Activated naive CD4-positive, alpha-beta T cell treated with anti-CD3 and anti-CD28 coated beads, Interleukin-2, amount 10 ng/mL, durations not matched to agents 7 days and 5 days (primary cell): ENCODE measurements at regions not wholly inside any gene's neighbourhood (a gene's known extent, or its start where the extent isn't known, plus 50 kb on each side); places are given as distances from the start of the nearest gene placed in this dataset.

Experiments
- CTCF ChIA-PET: fragments of 350-600 bp; sonication (Branson Sonifier 250); formaldehyde crosslinking; loops from one replicate; lab custom pipeline; 2021; ENCODE audit warnings: antibody characterized with exemption; lab: Charles Lee
- DNase-seq: peaks from one replicate; pipeline ENCODE4 v3.0.0-alpha.2; 2020
- H3K27ac Mint-ChIP-seq: one replicate; pipeline ENCODE4 v1.8.0; 2021; ENCODE audit warnings: mild to moderate bottlenecking, moderate library complexity, mixed read lengths
- H3K27me3 Mint-ChIP-seq: one replicate; pipeline ENCODE4 v1.8.0; 2021; ENCODE audit warnings: mild to moderate bottlenecking, mixed read lengths
- H3K36me3 Mint-ChIP-seq: one replicate; pipeline ENCODE4 v1.8.0; 2021; ENCODE audit warnings: mixed read lengths
- H3K4me1 Mint-ChIP-seq: one replicate; pipeline ENCODE4 v1.8.0; 2021; ENCODE audit warnings: mixed read lengths
- H3K4me3 Mint-ChIP-seq: one replicate; pipeline ENCODE4 v1.8.0; 2021; ENCODE audit warnings: mild to moderate bottlenecking, moderate library complexity, mixed read lengths
- H3K9me3 Mint-ChIP-seq: one replicate; pipeline ENCODE4 v1.8.0; 2021; ENCODE audit warnings: mixed read lengths

DNA sequence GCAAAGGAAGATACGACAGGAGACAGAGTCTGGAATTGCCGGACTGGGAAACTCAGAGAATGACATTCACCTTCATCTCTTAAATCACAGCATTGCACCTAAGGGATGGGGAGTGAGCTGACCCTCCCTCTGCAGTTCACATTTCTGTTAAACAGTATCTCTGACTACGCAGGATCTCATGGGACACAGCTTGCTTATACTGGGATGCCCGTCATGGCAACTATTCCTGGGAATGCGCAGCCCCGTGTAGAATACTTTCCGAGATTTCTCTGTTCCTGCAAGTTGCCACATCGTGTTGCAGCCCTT, 232.5 kb upstream of the HES1 start:
- DNase-seq: no peak
- Mint-ChIP-seq H3K36me3 (no peaks in the 10 kb centered on the region), H3K4me3 (no peak overlapping the region), H3K27ac (no peak overlapping the region), H3K4me1 (no peaks in the 10 kb centered on the region), H3K9me3 (peaks cover 4% of the 10 kb centered on the region), H3K27me3 (peaks cover 21% of the 10 kb centered on the region)
- CTCF ChIA-PET: no interaction called here

DNA sequence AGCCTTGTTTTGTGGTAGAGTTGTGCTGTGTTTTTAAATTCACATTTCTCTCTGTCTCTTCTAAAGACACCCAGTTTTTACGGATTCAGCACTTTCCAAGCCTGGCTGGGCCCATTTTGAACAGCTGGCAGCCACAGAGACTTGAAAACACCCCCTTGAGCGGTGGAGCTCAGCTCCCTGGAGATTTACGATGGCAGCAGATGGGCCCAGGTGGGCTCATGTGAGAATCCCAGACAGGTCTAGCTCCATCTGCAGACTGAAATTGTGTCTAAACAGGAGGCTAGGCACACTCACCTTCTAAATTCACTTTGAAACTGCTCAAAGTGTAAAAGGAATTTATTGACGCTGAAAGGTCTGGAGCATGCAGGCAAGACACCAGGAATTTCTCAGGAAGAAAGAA, 232.0 kb upstream of the HES1 start:
- Mint-ChIP-seq H3K27ac (no peak overlapping the region), H3K27me3 (peaks cover 21% of the 10 kb centered on the region), H3K9me3 (peaks cover 4% of the 10 kb centered on the region), H3K4me3 (no peak overlapping the region), H3K36me3 (no peaks in the 10 kb centered on the region), H3K4me1 (no peaks in the 10 kb centered on the region)
- no peak for DNase-seq
- CTCF ChIA-PET: no interaction called here

DNA sequence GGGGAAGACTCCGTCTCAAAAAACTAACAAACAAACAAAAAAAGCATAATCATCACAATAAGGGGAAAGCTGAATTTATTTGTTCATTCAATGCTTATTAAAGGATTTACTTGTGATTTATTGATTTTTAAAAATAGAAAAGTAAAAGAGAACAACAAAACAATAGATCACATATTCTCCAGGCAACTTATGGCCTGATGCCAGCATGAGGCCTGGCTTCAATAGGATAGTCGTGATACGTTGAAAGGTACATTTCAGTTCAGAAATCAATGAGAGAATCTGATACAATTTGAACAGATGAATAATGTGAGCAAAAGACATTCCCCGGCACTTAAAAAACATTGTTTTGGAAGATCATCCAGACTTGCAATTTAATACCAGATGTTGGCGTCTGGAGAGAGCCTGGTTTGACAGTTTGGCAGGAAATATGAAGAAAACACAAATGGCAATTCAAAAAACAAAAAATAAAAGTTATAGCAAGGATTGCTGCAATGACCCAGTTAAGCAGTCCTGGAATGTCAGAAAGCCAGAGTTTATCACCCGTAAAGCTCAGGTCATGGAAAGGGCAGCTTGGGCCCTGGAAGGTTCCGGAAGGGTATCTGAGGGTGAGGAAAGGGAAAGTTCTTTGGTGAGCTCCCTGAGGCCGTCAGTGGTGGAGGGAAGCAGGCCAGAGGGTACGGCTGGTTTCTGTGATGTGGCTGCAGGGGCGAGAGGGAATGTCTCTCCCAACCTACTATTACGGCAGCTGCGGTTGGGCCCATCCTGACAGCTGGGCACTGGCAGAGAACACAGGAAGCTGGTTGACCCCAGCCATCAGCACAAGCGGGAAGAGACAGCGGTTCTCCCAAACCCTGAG, 230.2 kb upstream of the HES1 start:
- H3K4me1 Mint-ChIP-seq: peaks cover 6% of the 10 kb centered on the region
- peaks cover 18% of the 10 kb centered on the region for H3K27me3 Mint-ChIP-seq
- H3K27ac Mint-ChIP-seq: no peak overlapping the region
- no peaks in the 10 kb centered on the region for H3K36me3 Mint-ChIP-seq
- peaks cover 4% of the 10 kb centered on the region for H3K9me3 Mint-ChIP-seq
- no peak overlapping the region for H3K4me3 Mint-ChIP-seq
- DNase-seq: no peak
- CTCF ChIA-PET: no interaction called here

DNA sequence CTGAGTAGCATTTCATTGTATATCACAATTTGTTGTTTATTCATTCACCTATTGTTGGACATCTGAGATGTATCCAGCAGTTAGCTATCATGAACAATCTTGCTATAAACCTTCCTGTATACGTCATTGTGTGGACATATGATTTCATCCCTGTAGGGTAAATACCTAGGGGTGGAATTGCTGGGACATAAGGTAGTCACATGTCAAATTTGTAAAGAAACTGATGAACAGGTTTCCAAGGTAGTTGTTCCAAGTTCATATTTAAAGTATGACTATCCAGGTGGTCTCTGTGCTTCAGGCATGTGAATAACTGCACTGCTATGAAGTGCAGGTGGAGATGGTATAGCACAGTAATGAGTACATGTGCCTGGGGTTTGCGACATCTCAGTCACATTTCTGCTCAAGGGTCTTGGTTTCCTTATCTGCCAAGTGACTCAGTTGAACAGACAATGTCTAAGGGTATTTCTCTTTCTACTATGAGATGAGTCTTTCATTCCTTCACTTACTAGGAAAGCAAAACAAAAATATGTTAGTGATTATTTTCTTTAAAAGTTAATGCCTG, 229.0 kb upstream of the HES1 start:
- Mint-ChIP-seq H3K27me3 (peaks cover 17% of the 10 kb centered on the region), H3K9me3 (peaks cover 4% of the 10 kb centered on the region), H3K4me3 (no peak overlapping the region), H3K4me1 (peaks cover 17% of the 10 kb centered on the region), H3K36me3 (no peaks in the 10 kb centered on the region), H3K27ac (no peak overlapping the region)
- DNase-seq: no peak
- CTCF ChIA-PET: no interaction called here

DNA sequence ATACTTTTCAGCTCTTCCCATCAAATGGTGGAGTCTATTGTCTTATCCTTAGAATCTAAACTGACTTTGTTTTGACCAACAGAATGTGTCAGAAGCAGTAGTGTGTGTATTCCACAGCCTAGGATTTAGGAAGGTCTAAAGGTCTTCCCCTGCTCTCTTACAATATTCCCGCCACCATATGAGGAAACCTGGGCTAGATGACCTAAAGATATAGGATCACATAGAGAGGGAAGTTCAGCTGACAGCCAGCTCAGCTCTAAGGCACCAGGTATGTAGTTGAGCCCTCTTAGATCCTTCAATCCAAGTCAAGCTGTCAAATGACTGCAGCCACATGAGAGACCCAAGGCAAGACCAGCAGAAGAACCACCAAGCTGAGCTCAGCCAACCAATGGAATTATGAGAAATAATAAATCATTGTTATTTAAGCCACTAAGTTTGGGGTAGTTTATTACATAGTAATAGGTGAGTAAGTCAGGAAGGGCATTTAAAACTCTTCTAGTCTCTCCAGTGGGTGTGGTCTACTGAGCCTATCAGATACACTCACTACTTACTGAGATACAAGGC, 227.7 kb upstream of the HES1 start:
- Mint-ChIP-seq H3K4me3 (no peak overlapping the region), H3K36me3 (no peaks in the 10 kb centered on the region), H3K27ac (no peak overlapping the region), H3K9me3 (peaks cover 4% of the 10 kb centered on the region), H3K4me1 (peaks cover 26% of the 10 kb centered on the region), H3K27me3 (peaks cover 16% of the 10 kb centered on the region)
- CTCF ChIA-PET: no interaction called here
- no peak for DNase-seq

DNA sequence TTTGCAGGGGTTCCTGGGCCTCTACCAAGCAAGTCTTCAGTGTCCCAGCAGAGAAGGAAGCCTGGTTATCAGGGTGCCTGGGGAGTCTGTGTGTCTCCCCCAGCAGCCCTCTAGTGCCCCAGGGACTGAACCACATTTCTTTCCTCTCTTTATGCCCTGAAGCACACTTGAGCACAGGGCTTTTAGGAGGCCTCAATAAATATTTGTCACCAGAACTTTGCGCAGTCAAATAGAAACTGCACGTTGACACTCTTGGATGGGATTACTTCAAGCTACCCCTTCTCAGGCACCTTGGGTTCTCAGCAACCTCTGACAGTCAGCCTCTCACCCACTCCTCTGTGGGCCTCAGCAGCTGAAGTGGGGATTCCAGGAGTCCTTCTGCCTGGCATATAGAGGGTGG, 226.6 kb upstream of the HES1 start:
- Mint-ChIP-seq H3K9me3 (peaks cover 4% of the 10 kb centered on the region), H3K4me1 (peaks cover 26% of the 10 kb centered on the region), H3K4me3 (no peak overlapping the region), H3K36me3 (no peaks in the 10 kb centered on the region), H3K27ac (no peak overlapping the region), H3K27me3 (peaks cover 7% of the 10 kb centered on the region)
- no peak for DNase-seq
- CTCF ChIA-PET: no interaction called here

DNA sequence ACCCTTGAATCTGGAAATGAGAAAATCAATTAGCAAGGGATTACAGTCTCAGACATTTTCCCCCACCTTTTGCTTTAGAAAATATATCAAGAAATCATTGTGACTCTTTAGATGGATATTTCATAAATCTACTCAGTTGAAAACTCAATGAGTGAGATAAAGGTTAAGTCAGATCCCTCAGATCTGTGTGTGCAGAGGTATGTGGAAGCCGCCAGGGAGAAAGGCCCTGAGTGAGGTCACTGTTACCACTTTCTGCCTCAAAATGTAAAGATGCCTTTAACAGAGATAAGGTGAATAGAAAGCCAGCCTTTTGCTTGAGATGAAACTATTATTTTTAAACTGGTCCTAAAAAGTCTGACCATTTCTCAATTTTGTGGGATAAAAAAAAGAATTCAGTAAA, 225.6 kb upstream of the HES1 start:
- peaks cover 26% of the 10 kb centered on the region for H3K4me1 Mint-ChIP-seq
- peaks cover 3% of the 10 kb centered on the region for H3K27me3 Mint-ChIP-seq
- no peak for DNase-seq
- CTCF ChIA-PET: no interaction called here
- no peak overlapping the region for H3K4me3 Mint-ChIP-seq
- H3K36me3 Mint-ChIP-seq: no peaks in the 10 kb centered on the region
- H3K9me3 Mint-ChIP-seq: peaks cover 4% of the 10 kb centered on the region
- H3K27ac Mint-ChIP-seq: no peak overlapping the region

DNA sequence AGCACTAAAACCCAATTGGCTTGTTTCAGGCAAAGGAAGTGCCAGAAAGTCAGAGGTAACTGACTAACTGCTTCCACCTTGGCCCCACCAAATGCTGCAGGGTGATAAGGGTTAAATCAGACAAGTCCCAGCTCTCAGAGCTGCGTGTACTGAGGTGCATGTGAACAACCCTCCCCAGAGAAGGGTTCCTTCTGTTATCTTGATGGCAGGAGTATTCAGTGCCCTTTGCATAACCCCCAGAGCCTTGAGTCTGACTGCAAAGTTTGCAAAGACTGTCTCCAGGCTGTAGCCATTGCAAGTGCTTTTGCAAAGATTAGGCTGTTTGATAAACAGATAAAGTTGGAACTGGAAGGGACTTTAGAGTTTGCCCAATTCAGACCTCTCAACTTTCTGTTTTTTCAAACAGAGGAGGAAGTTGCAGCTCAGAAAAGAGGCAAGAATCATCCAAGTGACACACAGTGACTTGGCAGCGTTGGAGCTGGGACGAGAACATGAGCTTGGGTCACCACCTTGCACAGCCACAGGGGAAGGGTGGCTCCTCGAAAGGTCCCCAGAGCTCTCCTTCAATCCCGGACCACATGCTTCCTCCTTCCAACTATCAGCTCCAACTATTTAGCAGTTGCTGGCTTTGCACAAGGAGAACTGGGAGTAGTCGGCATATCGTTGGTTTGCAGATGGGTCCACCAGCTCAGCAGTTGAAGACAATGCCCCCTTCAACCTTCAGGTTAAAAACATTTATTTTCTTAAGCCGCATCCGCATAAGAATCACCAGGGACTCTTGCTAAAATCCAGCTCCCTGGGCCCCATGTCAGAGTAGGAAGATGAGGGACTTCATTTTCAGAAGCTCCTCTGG, 224.8 kb upstream of the HES1 start:
- no peak for DNase-seq
- peaks cover 4% of the 10 kb centered on the region for H3K9me3 Mint-ChIP-seq
- no peak overlapping the region for H3K4me3 Mint-ChIP-seq
- H3K27ac Mint-ChIP-seq: peak overlapping the region; percentile 78
- CTCF ChIA-PET: interaction anchor here (0.5 to 0.7 kb wide), 3 partner anchors 65 to 430 kb away, joined by 3 read pairs; no protein-coding TSS in a partner anchor
- H3K4me1 Mint-ChIP-seq: peaks cover 26% of the 10 kb centered on the region
- peaks cover 3% of the 10 kb centered on the region for H3K27me3 Mint-ChIP-seq
- no peaks in the 10 kb centered on the region for H3K36me3 Mint-ChIP-seq

DNA sequence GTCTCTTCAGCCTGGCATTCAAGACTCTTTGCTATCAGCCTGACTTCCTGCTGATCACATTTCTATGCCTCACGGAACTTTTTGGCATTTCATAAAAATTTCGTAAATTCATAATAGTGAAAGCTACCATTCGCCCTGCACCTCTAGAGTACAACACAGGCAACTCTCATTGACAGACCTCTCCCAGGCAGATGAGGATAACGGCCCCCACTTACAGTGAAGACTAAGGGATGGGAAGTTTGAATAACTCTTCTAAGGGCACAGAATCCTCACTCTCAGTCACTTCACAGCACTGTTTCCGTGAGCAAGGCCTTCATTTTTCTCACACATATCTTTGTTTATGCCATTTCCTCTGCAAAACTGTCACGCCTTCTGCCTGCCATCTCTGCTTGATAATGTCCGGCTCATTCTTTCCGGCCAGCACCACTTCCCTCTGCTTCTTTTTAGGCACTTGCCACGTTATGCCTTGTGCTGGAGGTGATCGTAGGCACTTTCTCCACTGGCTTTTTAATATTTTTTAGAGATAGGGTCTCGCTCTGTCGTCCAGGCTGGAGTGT, 224.1 kb upstream of the HES1 start:
- DNase-seq: peak; percentile 21
- H3K4me1 Mint-ChIP-seq: peaks cover 26% of the 10 kb centered on the region
- CTCF ChIA-PET: interaction anchor here (0.7 kb wide), 1 partner anchor 66 kb away, joined by 3 read pairs; no protein-coding TSS in a partner anchor
- H3K27me3 Mint-ChIP-seq: peaks cover 3% of the 10 kb centered on the region
- no peaks in the 10 kb centered on the region for H3K36me3 Mint-ChIP-seq
- no peak overlapping the region for H3K4me3 Mint-ChIP-seq
- peaks cover 4% of the 10 kb centered on the region for H3K9me3 Mint-ChIP-seq
- H3K27ac Mint-ChIP-seq: peak overlapping the region; percentile 78

DNA sequence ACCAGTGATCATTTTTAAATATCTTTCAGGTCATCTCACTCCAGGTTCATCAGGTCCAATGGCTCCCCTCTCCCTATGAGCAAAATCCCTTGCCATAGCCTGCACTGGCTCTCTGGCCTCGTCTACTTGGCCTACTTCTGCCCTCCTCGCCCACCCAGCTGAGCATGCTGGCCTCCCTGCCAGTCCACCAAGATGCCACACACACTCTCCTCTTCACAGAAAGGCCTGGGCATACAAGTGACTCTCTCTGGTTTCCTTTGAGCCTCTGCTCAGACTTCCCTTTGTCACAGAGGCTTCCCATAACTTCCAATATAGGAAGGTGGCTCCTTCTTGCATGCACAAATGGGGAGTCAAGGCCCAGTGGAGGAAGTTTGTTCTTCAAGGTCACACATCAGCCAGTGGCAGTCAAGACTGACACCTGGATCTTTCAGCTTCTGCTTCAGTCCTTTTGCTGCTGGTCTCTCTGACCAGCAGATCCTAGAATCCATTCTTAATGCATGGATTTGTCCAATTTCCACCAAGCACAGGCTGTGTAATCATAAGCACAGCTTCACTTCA, 223.2 kb upstream of the HES1 start:
- no peak overlapping the region for H3K4me3 Mint-ChIP-seq
- no peak for DNase-seq
- H3K27ac Mint-ChIP-seq: no peak overlapping the region
- H3K9me3 Mint-ChIP-seq: peaks cover 4% of the 10 kb centered on the region
- H3K36me3 Mint-ChIP-seq: no peaks in the 10 kb centered on the region
- H3K27me3 Mint-ChIP-seq: peaks cover 7% of the 10 kb centered on the region
- CTCF ChIA-PET: interaction anchor here (0.6 kb wide), 1 partner anchor 1467 kb away, joined by 3 read pairs; no protein-coding TSS in a partner anchor
- peaks cover 26% of the 10 kb centered on the region for H3K4me1 Mint-ChIP-seq

DNA sequence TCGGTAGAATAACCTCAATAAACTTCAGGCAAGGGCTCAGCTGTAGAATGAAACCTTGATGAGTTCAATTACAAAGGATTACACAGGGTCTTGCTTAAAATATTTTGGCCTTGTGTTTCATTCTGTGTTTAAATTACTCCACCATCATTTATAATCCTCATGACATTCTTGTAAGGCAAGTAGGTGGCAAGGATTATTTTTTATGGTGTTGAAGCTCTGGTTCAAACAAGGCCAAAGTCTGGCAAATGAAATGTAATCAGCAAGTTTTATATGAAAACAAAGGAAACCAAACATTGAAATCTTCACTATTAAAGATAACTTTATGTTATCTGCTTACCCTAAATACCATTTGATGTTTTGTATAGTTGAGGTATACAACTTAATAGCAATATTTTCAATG, 221.3 kb upstream of the HES1 start:
- DNase-seq: no peak
- H3K27ac Mint-ChIP-seq: no peak overlapping the region
- H3K4me1 Mint-ChIP-seq: peaks cover 26% of the 10 kb centered on the region
- CTCF ChIA-PET: no interaction called here
- no peaks in the 10 kb centered on the region for H3K9me3 Mint-ChIP-seq
- no peak overlapping the region for H3K4me3 Mint-ChIP-seq
- peaks cover 12% of the 10 kb centered on the region for H3K27me3 Mint-ChIP-seq
- no peaks in the 10 kb centered on the region for H3K36me3 Mint-ChIP-seq

DNA sequence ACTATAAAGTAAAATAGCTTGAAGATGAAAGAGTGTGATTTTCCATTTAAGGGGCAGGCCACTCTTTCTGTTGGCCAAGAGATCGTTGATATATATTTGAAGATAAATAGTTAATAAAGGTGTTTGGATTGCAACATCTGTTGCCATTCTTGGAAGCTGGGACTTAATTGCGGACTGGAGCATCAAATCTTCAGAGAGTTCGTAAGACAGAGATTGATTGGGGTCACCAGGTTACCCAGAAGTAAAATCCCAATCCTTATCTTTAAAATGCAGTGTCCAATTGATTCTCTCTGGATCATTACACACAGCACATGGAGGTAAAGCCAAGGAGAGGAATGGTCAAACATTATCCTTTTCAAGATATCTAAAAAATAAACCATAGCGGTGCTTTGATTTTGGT, 220.8 kb upstream of the HES1 start:
- DNase-seq: no peak
- CTCF ChIA-PET: no interaction called here
- peaks cover 26% of the 10 kb centered on the region for H3K4me1 Mint-ChIP-seq
- H3K4me3 Mint-ChIP-seq: no peak overlapping the region
- peaks cover 12% of the 10 kb centered on the region for H3K27me3 Mint-ChIP-seq
- no peaks in the 10 kb centered on the region for H3K9me3 Mint-ChIP-seq
- no peak overlapping the region for H3K27ac Mint-ChIP-seq
- H3K36me3 Mint-ChIP-seq: no peaks in the 10 kb centered on the region

DNA sequence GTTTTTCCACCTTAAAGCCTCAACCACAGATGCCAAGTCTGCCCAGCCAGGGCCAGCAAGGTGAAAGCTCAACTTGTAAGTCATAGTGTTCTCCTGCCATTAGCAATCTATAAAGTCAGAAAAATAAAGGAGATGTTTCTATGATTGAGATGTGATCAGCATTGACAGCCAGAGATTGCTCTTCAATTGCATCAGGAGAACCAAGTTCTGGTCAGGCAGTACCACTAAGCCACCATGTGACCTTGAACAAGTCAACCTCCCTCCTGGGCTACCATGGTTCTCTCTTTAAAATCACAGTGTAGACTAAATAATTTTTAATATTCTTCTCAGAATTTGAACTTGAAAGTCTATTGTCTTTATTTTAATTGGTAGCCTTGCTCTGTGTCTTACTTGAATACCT, 220.3 kb upstream of the HES1 start:
- H3K27me3 Mint-ChIP-seq: peaks cover 12% of the 10 kb centered on the region
- no peak overlapping the region for H3K27ac Mint-ChIP-seq
- H3K9me3 Mint-ChIP-seq: no peaks in the 10 kb centered on the region
- CTCF ChIA-PET: no interaction called here
- no peaks in the 10 kb centered on the region for H3K36me3 Mint-ChIP-seq
- H3K4me1 Mint-ChIP-seq: peaks cover 22% of the 10 kb centered on the region
- H3K4me3 Mint-ChIP-seq: no peak overlapping the region
- DNase-seq: no peak

DNA sequence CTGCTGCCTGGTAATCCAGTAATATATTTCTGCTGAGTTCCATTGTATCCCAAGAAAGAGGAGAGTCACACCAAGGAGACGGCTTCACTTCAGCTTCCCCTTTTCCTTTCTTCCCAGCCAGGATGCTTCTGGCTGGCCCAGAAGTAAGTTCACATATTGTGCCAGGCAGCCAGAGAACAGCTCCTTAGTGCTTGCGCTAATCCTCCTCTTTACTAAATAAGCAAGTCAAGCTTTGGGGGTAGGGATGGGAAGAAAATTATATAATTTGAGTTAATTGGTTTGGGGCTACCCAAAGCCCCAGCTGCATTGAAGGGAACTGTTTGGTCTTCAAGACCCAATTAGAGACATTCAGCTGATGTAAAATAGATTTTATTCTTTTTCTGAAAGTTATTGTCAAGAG, 218.8 kb upstream of the HES1 start:
- DNase-seq: no peak
- Mint-ChIP-seq H3K4me3 (no peak overlapping the region), H3K27me3 (peaks cover 12% of the 10 kb centered on the region), H3K9me3 (no peaks in the 10 kb centered on the region), H3K36me3 (no peaks in the 10 kb centered on the region), H3K4me1 (peaks cover 6% of the 10 kb centered on the region), H3K27ac (no peak overlapping the region)
- CTCF ChIA-PET: no interaction called here
